OCI-LY7 (cell line): ENCODE measurements at regions not wholly inside any gene's neighbourhood (a gene's known extent, or its start where the extent isn't known, plus 50 kb on each side); places are given as distances from the start of the nearest gene placed in this dataset.

Source experiments
- CTCF ChIP-seq: fragments of 200-600 bp; sonication (generic); conservative IDR thresholded peaks from 2 replicates; pipeline ENCODE4 v1.5.1; 2014; ENCODE audit warnings: mild to moderate bottlenecking, antibody characterized with exemption, low read length, moderate library complexity, mixed read lengths
- EZH2phosphoT487 ChIP-seq: fragments of 200-600 bp; sonication (generic); IDR thresholded peaks from 2 replicates; pipeline ENCODE4 v1.6.1; 2018; ENCODE audit warnings: low read depth, borderline replicate concordance, mild to moderate bottlenecking, mixed run types, antibody characterized with exemption, low read length, moderate library complexity, mixed read lengths

DNA sequence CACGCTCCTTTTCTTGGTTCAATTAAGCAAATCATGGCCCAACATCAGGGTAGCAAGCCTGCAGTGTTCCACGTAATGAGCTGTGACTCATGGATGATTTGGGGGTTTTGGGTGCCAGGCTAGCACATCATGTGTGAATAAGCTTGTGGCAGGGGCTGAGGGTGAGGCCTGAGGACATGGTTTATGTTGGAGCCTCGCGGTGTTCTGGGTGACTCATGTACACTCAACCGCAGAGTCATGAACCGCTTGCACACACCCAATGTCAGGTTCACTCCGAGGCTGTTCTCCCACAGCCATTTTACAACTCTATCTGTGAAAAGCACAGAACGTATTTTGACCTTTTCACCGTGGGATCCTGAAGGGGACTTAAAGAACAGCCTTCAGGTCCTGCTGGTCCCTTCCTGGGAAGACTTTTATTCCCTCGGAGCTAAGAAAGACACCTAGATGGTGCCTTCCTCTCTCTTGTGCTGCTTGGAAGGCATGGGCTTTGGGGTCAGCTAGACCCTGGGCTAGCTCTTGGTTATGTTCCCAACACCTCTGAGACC is 139.9 kb upstream of the ZEB2 start:
- TF ChIP-seq CTCF (no peak), EZH2phosphoT487 (no peak)
